HepG2 (cell line): ENCODE measurements at regions not wholly inside any gene's neighbourhood (a gene's known extent, or its start where the extent isn't known, plus 50 kb on each side); places are given as distances from the start of the nearest gene placed in this dataset.

ENCODE experiments used
- ATAC-seq: fragments of 200-7000 bp; cut with Tn5 transposase; 3 replicates; pipeline ENCODE4 v1.9.1; 2020; ENCODE audit warnings: mild to moderate bottlenecking, moderate library complexity
- BruUV-seq: library from RNA; stranded (reverse); fragments of 400-500 nt; replicated peaks from 2 replicates; lab custom pipeline; 2021; lab: Mats Ljungman, UMichigan
- CTCF ChIA-PET: fragments of 300-600 bp; formaldehyde crosslinking; extraction: SDS; loops from one replicate; lab custom pipeline; 2021; ENCODE audit warnings: low total read pairs, inconsistent platforms, low intra/inter-chr PET ratio; lab: Yijun Ruan, JAX
- POLR2A ChIA-PET: fragments of 350-600 bp; sonication (Branson Sonifier 250); formaldehyde crosslinking; loops from one replicate; lab custom pipeline; 2020; ENCODE audit warnings: antibody characterized with exemption, inconsistent platforms; lab: Yijun Ruan, JAX
- DNase-seq: peaks from one replicate; pipeline ENCODE4 v3.0.0-alpha.2; 2015; ENCODE audit warnings: low spot score
- FAIRE-seq: peaks from 3 replicates; lab custom pipeline; 2011; peaks lifted over from hg19 to GRCh38; lab: Jason Lieb, UNC
- H2AFZ ChIP-seq: one replicate; pipeline ENCODE4 v1.6.1; 2011; ENCODE audit warnings: low read length, inconsistent platforms
- H3K27ac ChIP-seq: fragments of 300-600 bp; 3 replicates; pipeline ENCODE4 v1.8.0; 2011; ENCODE audit warnings: mixed run types, mild to moderate bottlenecking, mixed read lengths, low read length, inconsistent platforms; ENCODE audit not compliant: insufficient read depth; ENCODE audit errors: extremely low read length
- H3K27me3 ChIP-seq, 2 experiments: fragments of 200-600 bp in 1 of 2; 2 replicates in 1 of 2; 3 replicates in 1 of 2; pipeline versions ENCODE4 v1.6.0 to v1.8.0; 2011; ENCODE audit warnings: low read length in 2 of 2, mild to moderate bottlenecking in 2 of 2, moderate library complexity in 2 of 2, inconsistent platforms in 1 of 2; ENCODE audit not compliant: insufficient read depth in 2 of 2, control insufficient read depth in 1 of 2
- H3K36me3 ChIP-seq, 2 experiments: fragments of 200-600 bp in 1 of 2; replicated peaks in 1 of 2; 2 replicates in 1 of 2; 3 replicates in 1 of 2; pipeline versions ENCODE4 v1.5.1 to v1.8.0; 2011; ENCODE audit warnings: low read length in 2 of 2, inconsistent platforms in 1 of 2; ENCODE audit not compliant: insufficient read depth in 2 of 2, control insufficient read depth in 1 of 2
- H3K4me1 ChIP-seq: 2 replicates; pipeline ENCODE4 v1.5.1; 2012; ENCODE audit warnings: low read length, inconsistent platforms; ENCODE audit not compliant: insufficient read depth
- H3K4me2 ChIP-seq: 2 replicates; pipeline ENCODE4 v1.6.0; 2011; ENCODE audit warnings: low read depth, low read length, inconsistent platforms
- H3K4me3 ChIP-seq, 3 experiments: fragments of 200-600 bp in 1 of 3; sonication (generic), shearing (Covaris generic) in 1 of 3; replicated peaks in 1 of 3; 2 replicates each; pipeline ENCODE4 v1.5.1; 2011 to 2016; ENCODE audit warnings: low read length in 3 of 3, inconsistent platforms in 2 of 3, low read depth in 2 of 3, mild to moderate bottlenecking in 2 of 3, control low read depth in 1 of 3, mixed read lengths in 1 of 3; ENCODE audit not compliant: insufficient read depth in 1 of 3
- H3K79me2 ChIP-seq: one replicate; pipeline ENCODE4 v1.6.1; 2011; ENCODE audit warnings: low read length, inconsistent platforms; ENCODE audit not compliant: insufficient read depth
- H3K9ac ChIP-seq: 2 replicates; pipeline ENCODE4 v1.6.0; 2011; ENCODE audit warnings: mild to moderate bottlenecking, low read depth, low read length, inconsistent platforms; ENCODE audit not compliant: insufficient read depth
- H3K9me3 ChIP-seq: 2 replicates; pipeline ENCODE4 v1.5.1; 2012; ENCODE audit warnings: mild to moderate bottlenecking, low read length
- H4K20me1 ChIP-seq: 2 replicates; pipeline ENCODE4 v1.6.0; 2011; ENCODE audit warnings: inconsistent platforms, mild to moderate bottlenecking, low read length, moderate library complexity; ENCODE audit not compliant: insufficient read depth
- BCLAF1 ChIP-seq: fragments of 450-650 bp; IDR thresholded peaks from 2 replicates; pipeline ENCODE4 v1.6.1; 2017; ENCODE audit warnings: mild to moderate bottlenecking
- GABPB1 ChIP-seq: IDR thresholded peaks from 2 replicates; pipeline ENCODE4 v1.6.1; 2016; ENCODE audit warnings: mild to moderate bottlenecking, missing genetic modification reagents, moderate library complexity, missing compliant biosample characterization
- HMG20A ChIP-seq: IDR thresholded peaks from 2 replicates; pipeline ENCODE4 v1.6.1; 2016; ENCODE audit warnings: borderline replicate concordance
- MTERF4 ChIP-seq: sonication (generic); formaldehyde crosslinking; IDR thresholded peaks from 2 replicates; pipeline ENCODE4 v1.8.0; 2023; ENCODE audit warnings: mild to moderate bottlenecking, missing genetic modification reagents
- NCOA2 ChIP-seq: sonication (generic); formaldehyde crosslinking; IDR thresholded peaks from 2 replicates; pipeline ENCODE4 v1.8.0; 2022; ENCODE audit warnings: inconsistent platforms
- NFYC ChIP-seq: IDR thresholded peaks from 2 replicates; pipeline ENCODE4 v1.6.1; 2016; ENCODE audit warnings: missing genetic modification reagents, missing compliant biosample characterization
- PHF20 ChIP-seq: sonication (generic); formaldehyde crosslinking; IDR thresholded peaks from 2 replicates; pipeline ENCODE4 v1.5.0; 2020; ENCODE audit warnings: mild to moderate bottlenecking, missing genetic modification reagents
- RFXAP ChIP-seq: sonication (generic); formaldehyde crosslinking; IDR thresholded peaks from 2 replicates; pipeline ENCODE4 v1.4.0; 2020; ENCODE audit warnings: missing genetic modification reagents, borderline replicate concordance
- SCMH1 ChIP-seq: sonication (generic); formaldehyde crosslinking; IDR thresholded peaks from 2 replicates; pipeline ENCODE4 v1.9.0; 2021; ENCODE audit warnings: missing genetic modification reagents, mild to moderate bottlenecking, borderline replicate concordance
- SNAPC2 ChIP-seq: sonication (generic); formaldehyde crosslinking; IDR thresholded peaks from 2 replicates; pipeline ENCODE4 v1.8.1; 2022; ENCODE audit warnings: mild to moderate bottlenecking, missing genetic modification reagents
- STAT5B ChIP-seq: sonication (generic); formaldehyde crosslinking; IDR thresholded peaks from 2 replicates; pipeline ENCODE4 v1.4.0; 2020; ENCODE audit warnings: missing genetic modification reagents
- YEATS4 ChIP-seq: sonication (generic); formaldehyde crosslinking; IDR thresholded peaks from 2 replicates; pipeline ENCODE4 v1.4.0; 2020; ENCODE audit warnings: missing genetic modification reagents, borderline replicate concordance
- ZFP36 ChIP-seq: fragments of 150-350 bp; IDR thresholded peaks from 2 replicates; pipeline ENCODE4 v1.6.1; 2018; ENCODE audit warnings: borderline replicate concordance, low read length, low read depth; ENCODE audit not compliant: partially characterized antibody
- ZNF652 ChIP-seq: IDR thresholded peaks from 2 replicates; pipeline ENCODE4 v1.6.1; 2016; ENCODE audit warnings: low read depth, borderline replicate concordance
- ZNF792 ChIP-seq: IDR thresholded peaks from 2 replicates; pipeline ENCODE4 v1.6.1; 2016
- WGBS: methylation state at CpG from one replicate; pipeline ENCODE4 v1.1.6; 2017; ENCODE audit warnings: low lambda C conversion rate; 5-methylcytosine and 5-hydroxymethylcytosine counted together
- in situ Hi-C: cut with HindIII; loops from 2 replicates; pipeline ENCODE4 v1.10.0; 2017; ENCODE audit warnings: low pct_unique_long_range_greater_than_20kb; ENCODE audit not compliant: extremely low pct_ligation_motif_present
- intact Hi-C: fragments of 100-400 bp; cut with micrococcal nuclease; formaldehyde crosslinking; loops from one replicate; pipeline ENCODE4 v1.10.0; 2022; ENCODE audit not compliant: unreplicated experiment

GRCh38 chr5:87845734-87846133 is 422.9 kb downstream of the TMEM161B start (continued):
- no peak for TF ChIP-seq ZFP36

GRCh38 chr5:87844866-87845265 is 423.8 kb downstream of the TMEM161B start:
- DNase-seq: no peak
- H3K36me3 ChIP-seq: no peaks in the 10 kb centered on the region
- no peak for ATAC-seq
- in situ Hi-C loops (no loop called here), intact Hi-C loops (no loop called here)
- TF ChIP-seq RFXAP (CRISPR knock-in tag) (no peak), NCOA2 (no peak), YEATS4 (CRISPR knock-in tag) (no peak), ZNF652 (CRISPR knock-in tag) (no peak), SNAPC2 (CRISPR knock-in tag) (no peak)
- no peak overlapping the region for H2AFZ ChIP-seq
- ChIA-PET CTCF (no interaction called here), POLR2A (no interaction called here)
- H3K9ac ChIP-seq: no peak overlapping the region
- H3K79me2 ChIP-seq: no peaks in the 10 kb centered on the region
- H3K27me3 ChIP-seq: no peaks in the 10 kb centered on the region
- H3K4me1 ChIP-seq: no peaks in the 10 kb centered on the region
- H3K9me3 ChIP-seq: peaks cover 27% of the 10 kb centered on the region
- H3K4me3 ChIP-seq: no peak overlapping the region
- WGBS: 1% methylated on average over 4 of the region's 4 CpGs
- H4K20me1 ChIP-seq: no peaks in the 10 kb centered on the region
- H3K4me2 ChIP-seq: no peak overlapping the region
- H3K27ac ChIP-seq: no peak overlapping the region
- no TSS peak for BruUV-seq
- no peak for FAIRE-seq

GRCh38 chr5:87844449-87844848 is 424.2 kb downstream of the TMEM161B start:
- Histone ChIP-seq H4K20me1 (no peaks in the 10 kb centered on the region), H2AFZ (no peak overlapping the region), H3K4me2 (no peak overlapping the region), H3K9me3 (peaks cover 31% of the 10 kb centered on the region), H3K79me2 (no peaks in the 10 kb centered on the region), H3K36me3 (no peaks in the 10 kb centered on the region), H3K9ac (no peak overlapping the region)
- DNase-seq (no peak), ATAC-seq (no peak)
- CTCF ChIA-PET: no interaction called here
- intact Hi-C loops: no loop called here
- TF ChIP-seq SCMH1 (CRISPR knock-in tag): no peak
- no peak for TF ChIP-seq ZFP36
- TF ChIP-seq STAT5B (CRISPR knock-in tag): no peak
- TF ChIP-seq HMG20A (CRISPR knock-in tag): no peak
- no peak for TF ChIP-seq GABPB1 (CRISPR knock-in tag)
- no peak for TF ChIP-seq NFYC (CRISPR knock-in tag)
- TF ChIP-seq ZNF792 (CRISPR knock-in tag): no peak
- no peak for TF ChIP-seq BCLAF1
- TF ChIP-seq PHF20 (CRISPR knock-in tag): no peak
- no peak for TF ChIP-seq MTERF4 (CRISPR knock-in tag)
- TF ChIP-seq, all 625 proteins: peak for 0
- Histone ChIP-seq H3K27ac (no peak overlapping the region), H3K4me1 (no peaks in the 10 kb centered on the region), H3K27me3 (no peaks in the 10 kb centered on the region), H3K4me3 (no peak overlapping the region)
- FAIRE-seq: no peak
- 15% methylated on average over 1 of the region's 1 CpG for WGBS
- in situ Hi-C loops: no loop called here
- no TSS peak for BruUV-seq
- POLR2A ChIA-PET: no interaction called here
